ENCODE measurements at regions not wholly inside any gene's neighbourhood (a gene's known extent, or its start where the extent isn't known, plus 50 kb on each side); places are given as distances from the start of the nearest gene placed in this dataset.

DNA sequence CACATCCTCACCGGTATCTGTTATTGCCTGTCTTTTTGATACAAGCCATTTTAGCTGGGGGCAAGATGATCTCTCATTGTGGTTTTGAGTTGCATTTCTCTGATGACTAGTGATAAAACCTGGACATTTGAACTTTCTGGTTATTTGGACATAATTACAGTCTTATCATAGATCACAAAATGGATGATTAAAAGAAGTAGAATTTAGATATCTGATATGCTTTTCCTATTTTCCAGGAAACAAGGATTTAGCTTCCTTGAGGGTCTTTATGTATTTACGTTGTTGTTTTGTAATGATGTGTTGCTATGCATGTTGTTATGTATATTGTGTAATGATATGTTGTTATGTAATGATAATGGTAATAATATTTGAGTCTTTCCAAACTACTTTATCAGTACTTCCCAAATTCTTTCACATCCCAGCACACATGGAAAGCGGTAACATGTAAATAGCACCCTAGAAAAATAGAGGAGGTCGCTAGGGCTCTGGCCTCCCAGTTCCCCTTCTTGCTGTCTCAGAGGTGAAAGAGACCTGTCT is 53.8 kb downstream of the GJD2 start:
- H3K36me3 Mint-ChIP-seq (ENCODE audit: low read depth), result no peaks in the 10 kb centered on the region
- H3K27me3 Mint-ChIP-seq, result peaks cover 35% of the 10 kb centered on the region
- no peak overlapping the region for H3K27ac Mint-ChIP-seq
- ChIA-PET CTCF (no interaction called here), POLR2A (no interaction called here)
- H3K4me1 Mint-ChIP-seq, result no peaks in the 10 kb centered on the region
- DNase-seq, result no peak
- H3K4me3 Mint-ChIP-seq, result no peak overlapping the region
- no peaks in the 10 kb centered on the region for H3K9me3 Mint-ChIP-seq

DNA sequence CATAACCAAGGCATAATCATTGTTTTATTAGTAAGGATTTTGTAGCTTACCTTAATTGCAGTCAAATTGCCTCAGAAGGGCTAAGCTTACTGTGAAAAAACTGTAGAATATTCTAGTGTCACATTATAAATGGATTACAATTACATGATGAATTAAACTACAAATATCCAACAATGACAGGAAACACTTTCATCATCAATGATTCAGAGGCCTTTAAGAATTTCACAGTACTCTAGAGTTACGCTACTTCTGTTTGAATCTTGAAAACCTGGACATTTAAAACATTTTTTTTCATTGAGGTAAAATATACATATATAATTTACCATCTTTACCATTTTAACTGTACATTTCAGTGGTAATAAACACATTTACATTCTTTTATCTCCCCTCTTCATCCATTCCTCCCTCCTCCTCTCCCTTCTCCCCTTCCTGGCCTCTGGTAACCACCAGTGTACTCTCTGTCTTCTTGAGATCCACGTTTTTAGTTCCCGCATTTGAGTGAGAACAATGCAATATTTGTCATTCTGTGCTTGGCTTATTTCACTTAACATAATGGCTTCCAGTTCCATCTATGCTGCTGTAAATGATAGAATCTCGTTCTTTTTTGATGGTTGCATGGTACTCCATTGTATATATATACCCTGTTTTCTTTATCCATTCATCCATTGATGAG is 54.7 kb downstream of the GJD2 start:
- POLR2A ChIA-PET, result no interaction called here
- Mint-ChIP-seq H3K27ac (no peak overlapping the region), H3K27me3 (peaks cover 29% of the 10 kb centered on the region), H3K4me1 (no peaks in the 10 kb centered on the region), H3K9me3 (no peaks in the 10 kb centered on the region), H3K36me3 (ENCODE audit: low read depth) (no peaks in the 10 kb centered on the region), H3K4me3 (no peak overlapping the region)
- no peak for DNase-seq
- CTCF ChIA-PET, result interaction anchor here (1.2 kb wide), 1 partner anchor 8 kb away, joined by 3 read pairs; no protein-coding TSS in a partner anchor

- ChIA-PET CTCF (no interaction called here), POLR2A (no interaction called here)
- H3K4me1 Mint-ChIP-seq, result no peaks in the 10 kb centered on the region
- DNase-seq, result no peak
- H3K4me3 Mint-ChIP-seq, result no peak overlapping the region
- H3K27me3 Mint-ChIP-seq, result peaks cover 17% of the 10 kb centered on the region
- no peaks in the 10 kb centered on the region for H3K9me3 Mint-ChIP-seq
- H3K27ac Mint-ChIP-seq, result no peak overlapping the region
- no peaks in the 10 kb centered on the region for H3K36me3 Mint-ChIP-seq (ENCODE audit: low read depth)
Observed at GRCh38 chr15:34696506-34696905, 58.3 kb downstream of the GJD2 start.

- Mint-ChIP-seq H3K4me1 (no peaks in the 10 kb centered on the region), H3K9me3 (no peaks in the 10 kb centered on the region), H3K36me3 (ENCODE audit: low read depth) (no peaks in the 10 kb centered on the region), H3K4me3 (no peak overlapping the region), H3K27ac (no peak overlapping the region), H3K27me3 (peaks cover 16% of the 10 kb centered on the region)
- CTCF ChIA-PET, result no interaction called here
- POLR2A ChIA-PET, result no interaction called here
- DNase-seq, result no peak
Observed at GRCh38 chr15:34693053-34693744, 61.6 kb downstream of the GJD2 start.

GRCh38 chr15:34691034-34691433 is 63.8 kb downstream of the GJD2 start:
- CTCF ChIA-PET, result no interaction called here
- no peaks in the 10 kb centered on the region for H3K4me1 Mint-ChIP-seq
- DNase-seq, result no peak
- POLR2A ChIA-PET, result no interaction called here
- H3K9me3 Mint-ChIP-seq, result no peaks in the 10 kb centered on the region
- H3K27me3 Mint-ChIP-seq, result peaks cover 20% of the 10 kb centered on the region
- H3K36me3 Mint-ChIP-seq (ENCODE audit: low read depth), result no peaks in the 10 kb centered on the region
- H3K27ac Mint-ChIP-seq, result no peak overlapping the region
- H3K4me3 Mint-ChIP-seq, result no peak overlapping the region

DNA sequence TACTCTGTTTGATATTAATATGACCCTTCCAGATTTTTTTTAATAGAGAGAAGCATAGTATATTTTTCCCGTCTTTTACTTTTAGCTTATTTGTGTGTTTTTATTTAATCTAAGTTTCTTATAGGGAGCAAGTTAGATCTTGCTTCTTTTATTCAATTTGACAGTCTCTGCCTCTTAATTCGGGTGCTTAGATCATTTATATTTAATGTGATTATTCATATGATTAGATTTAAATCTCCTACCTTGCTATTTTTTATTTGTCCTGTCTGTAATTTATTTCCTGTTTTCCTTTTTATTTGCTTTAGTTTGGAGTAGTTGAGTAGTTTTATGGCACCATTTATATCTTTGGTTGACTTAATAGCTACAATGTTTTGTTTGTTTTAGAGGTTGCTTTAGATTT is 66.1 kb downstream of the GJD2 start:
- H3K9me3 Mint-ChIP-seq, result no peaks in the 10 kb centered on the region
- DNase-seq, result no peak
- no peak overlapping the region for H3K27ac Mint-ChIP-seq
- H3K36me3 Mint-ChIP-seq (ENCODE audit: low read depth), result no peaks in the 10 kb centered on the region
- CTCF ChIA-PET, result no interaction called here
- POLR2A ChIA-PET, result no interaction called here
- H3K4me1 Mint-ChIP-seq, result no peaks in the 10 kb centered on the region
- peaks cover 20% of the 10 kb centered on the region for H3K27me3 Mint-ChIP-seq
- H3K4me3 Mint-ChIP-seq, result no peak overlapping the region

DNA sequence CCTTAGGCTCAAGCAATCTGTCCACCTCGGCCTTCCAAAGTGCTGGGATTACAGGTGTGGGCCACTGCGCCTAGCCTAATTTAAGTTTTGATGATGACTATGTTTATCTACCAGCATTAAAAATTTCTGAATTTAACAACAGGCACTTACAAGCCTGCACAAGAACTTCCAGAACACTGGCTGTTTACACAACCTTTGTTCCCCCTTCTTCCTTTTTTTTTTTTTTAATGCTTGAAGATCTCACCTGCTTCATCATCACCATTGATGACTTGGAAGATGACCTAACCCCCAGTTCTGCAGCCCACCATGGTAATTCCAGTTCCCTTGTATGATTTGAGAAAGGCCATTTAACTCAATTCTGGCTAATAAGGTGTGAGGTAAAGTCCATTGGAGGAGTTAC is 70.4 kb downstream of the GJD2 start:
- H3K36me3 Mint-ChIP-seq (ENCODE audit: low read depth), result no peaks in the 10 kb centered on the region
- CTCF ChIA-PET, result no interaction called here
- H3K4me1 Mint-ChIP-seq, result no peaks in the 10 kb centered on the region
- POLR2A ChIA-PET, result no interaction called here
- no peak overlapping the region for H3K27ac Mint-ChIP-seq
- no peak overlapping the region for H3K4me3 Mint-ChIP-seq
- no peaks in the 10 kb centered on the region for H3K9me3 Mint-ChIP-seq
- no peak for DNase-seq
- peaks cover 31% of the 10 kb centered on the region for H3K27me3 Mint-ChIP-seq

- no peak overlapping the region for H3K27ac Mint-ChIP-seq
Observed at GRCh38 chr15:34682674-34683073, 72.1 kb downstream of the GJD2 start.

DNA sequence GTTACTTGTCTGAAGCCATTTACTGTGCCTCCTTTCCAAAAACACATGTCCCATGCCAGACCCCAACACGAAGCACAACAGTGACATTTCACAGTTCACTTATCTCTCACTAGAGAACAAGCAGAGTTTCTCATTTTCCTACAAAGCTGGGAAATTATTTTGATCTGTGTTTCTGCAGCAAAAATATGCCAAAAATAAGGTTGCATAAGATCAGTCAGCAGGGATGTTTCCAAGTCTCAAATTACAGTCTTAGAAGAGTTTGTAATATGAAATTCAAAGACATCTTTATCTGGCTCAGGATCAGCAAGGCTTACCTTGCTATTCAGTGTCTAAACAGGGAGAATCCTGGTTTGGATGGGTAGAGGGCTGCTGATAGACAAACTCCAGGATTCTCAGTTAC is 75.5 kb downstream of the GJD2 start:
- Mint-ChIP-seq H3K4me3 (no peak overlapping the region), H3K4me1 (no peaks in the 10 kb centered on the region), H3K27ac (no peak overlapping the region), H3K27me3 (peaks cover 22% of the 10 kb centered on the region), H3K9me3 (no peaks in the 10 kb centered on the region), H3K36me3 (ENCODE audit: low read depth) (no peaks in the 10 kb centered on the region)
- ChIA-PET CTCF (no interaction called here), POLR2A (no interaction called here)
- DNase-seq, result no peak

More at GRCh38 chr15:34682674-34683073, 72.1 kb downstream of the GJD2 start:
- DNase-seq, result no peak
- Mint-ChIP-seq H3K9me3 (no peaks in the 10 kb centered on the region), H3K36me3 (ENCODE audit: low read depth) (no peaks in the 10 kb centered on the region), H3K27me3 (peaks cover 31% of the 10 kb centered on the region), H3K4me3 (no peak overlapping the region), H3K4me1 (no peaks in the 10 kb centered on the region)
- ChIA-PET POLR2A (no interaction called here), CTCF (no interaction called here)

DNA sequence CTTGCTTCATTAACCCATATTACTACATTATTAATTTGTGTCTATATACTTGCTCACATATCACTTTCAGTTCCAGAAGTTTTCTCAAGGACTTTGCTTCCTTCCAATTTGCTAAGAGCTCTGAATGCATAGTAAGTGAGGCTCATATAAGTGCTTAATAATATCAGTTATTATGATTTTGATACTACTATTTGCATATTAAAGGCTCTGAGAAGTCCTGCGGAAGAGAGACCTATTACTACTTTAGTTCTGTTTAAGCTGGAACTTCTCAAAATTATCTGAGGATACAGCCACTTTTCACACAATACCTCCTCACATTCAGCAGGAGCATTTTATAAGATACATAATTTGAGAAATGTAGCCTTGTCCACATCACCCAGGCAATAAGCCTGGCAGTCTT is 81.6 kb downstream of the GJD2 start:
- Mint-ChIP-seq H3K27me3 (peaks cover 38% of the 10 kb centered on the region), H3K4me3 (no peak overlapping the region), H3K4me1 (no peaks in the 10 kb centered on the region), H3K36me3 (ENCODE audit: low read depth) (no peaks in the 10 kb centered on the region), H3K27ac (no peak overlapping the region), H3K9me3 (no peaks in the 10 kb centered on the region)
- ChIA-PET CTCF (no interaction called here), POLR2A (no interaction called here)
- DNase-seq, result no peak

DNA sequence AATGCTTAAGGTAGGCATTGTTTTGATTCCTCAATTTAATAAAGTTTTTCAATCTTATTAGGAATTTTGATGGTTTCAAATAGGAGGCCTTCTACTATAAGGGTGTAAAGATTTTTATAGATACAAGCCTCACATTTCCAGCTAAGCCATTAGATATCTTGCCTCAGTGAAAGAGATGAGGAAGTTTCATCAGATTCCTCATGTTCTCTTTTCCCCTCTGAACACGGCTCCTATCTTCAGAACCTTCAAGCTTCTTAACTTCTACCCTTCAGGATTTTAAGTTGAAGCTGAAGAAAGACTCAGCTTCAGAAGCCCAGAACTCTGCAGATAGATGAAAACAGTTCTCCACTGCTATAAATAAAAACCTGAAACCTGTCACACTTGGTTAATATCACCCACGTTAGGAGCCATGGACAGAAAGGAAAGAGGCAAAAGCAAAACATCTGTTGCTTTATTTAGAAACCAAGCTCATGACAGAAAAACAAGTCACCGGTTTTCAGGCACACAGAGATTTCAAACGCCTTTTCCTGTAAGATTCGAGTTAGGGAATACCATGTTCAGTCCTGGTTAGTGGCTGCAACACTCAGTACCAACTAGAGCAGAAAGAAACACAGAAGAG is 82.2 kb upstream of the GOLGA8B start:
- ChIA-PET CTCF (no interaction called here), POLR2A (no interaction called here)
- Mint-ChIP-seq H3K27me3 (peaks cover 57% of the 10 kb centered on the region), H3K4me1 (no peaks in the 10 kb centered on the region), H3K9me3 (no peaks in the 10 kb centered on the region), H3K4me3 (no peak overlapping the region), H3K36me3 (ENCODE audit: low read depth) (no peaks in the 10 kb centered on the region), H3K27ac (no peak overlapping the region)
- no peak for DNase-seq

DNA sequence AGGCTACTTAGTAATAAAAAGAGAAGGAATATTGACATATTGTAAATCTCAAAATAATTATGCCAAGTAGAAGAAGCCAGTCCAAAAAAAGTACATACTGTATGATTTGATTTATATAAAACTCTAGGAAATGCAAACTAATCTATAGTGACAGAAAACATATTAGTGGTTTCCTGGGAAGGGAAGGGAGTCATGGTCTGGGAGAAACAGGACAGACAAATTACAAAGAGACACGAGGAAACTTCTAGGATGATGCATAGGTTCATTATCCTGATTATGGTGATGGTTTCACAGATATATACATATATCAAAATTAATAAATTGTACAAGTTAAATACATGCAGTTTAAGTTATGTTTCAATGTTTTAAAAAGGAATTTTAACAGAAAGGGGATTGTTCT is 81.0 kb upstream of the GOLGA8B start:
- no peaks in the 10 kb centered on the region for H3K9me3 Mint-ChIP-seq
- H3K4me3 Mint-ChIP-seq, result no peak overlapping the region
- ChIA-PET POLR2A (no interaction called here), CTCF (no interaction called here)
- H3K4me1 Mint-ChIP-seq, result no peaks in the 10 kb centered on the region
- no peak overlapping the region for H3K27ac Mint-ChIP-seq
- no peak for DNase-seq
- H3K27me3 Mint-ChIP-seq, result peaks cover 60% of the 10 kb centered on the region
- no peaks in the 10 kb centered on the region for H3K36me3 Mint-ChIP-seq (ENCODE audit: low read depth)

- H3K4me3 Mint-ChIP-seq, result no peak overlapping the region
- no peak for DNase-seq
- H3K4me1 Mint-ChIP-seq, result no peaks in the 10 kb centered on the region
- no peaks in the 10 kb centered on the region for H3K9me3 Mint-ChIP-seq
- CTCF ChIA-PET, result no interaction called here
- no peaks in the 10 kb centered on the region for H3K36me3 Mint-ChIP-seq (ENCODE audit: low read depth)
- H3K27ac Mint-ChIP-seq, result no peak overlapping the region
- POLR2A ChIA-PET, result no interaction called here
- peaks cover 55% of the 10 kb centered on the region for H3K27me3 Mint-ChIP-seq
Observed at GRCh38 chr15:34663101-34663500, 79.7 kb upstream of the GOLGA8B start.

DNA sequence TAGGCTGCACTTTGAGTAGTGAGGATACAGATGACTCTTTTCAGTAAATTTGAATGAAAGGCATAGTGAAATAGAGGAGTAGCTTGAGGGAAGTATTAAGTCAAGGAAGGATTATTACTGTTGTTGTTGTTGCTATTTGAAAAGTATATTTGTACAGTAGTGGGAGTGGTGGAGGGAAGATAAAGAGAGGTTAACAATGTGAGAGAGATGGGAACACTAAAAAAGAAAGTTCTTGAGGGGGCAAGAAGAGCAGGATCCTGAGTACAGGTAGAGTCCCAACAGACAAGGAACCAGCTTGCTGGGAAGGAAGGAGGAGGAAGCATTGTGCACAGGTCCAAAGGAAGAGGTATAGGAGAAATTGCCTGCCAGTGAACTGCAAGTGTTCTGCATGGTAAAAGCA is 75.6 kb upstream of the GOLGA8B start:
- DNase-seq, result no peak
- CTCF ChIA-PET, result interaction anchor here (1.2 kb wide), 1 partner anchor 17 kb away, joined by 3 read pairs; no protein-coding TSS in a partner anchor
- POLR2A ChIA-PET, result no interaction called here
- H3K9me3 Mint-ChIP-seq, result no peaks in the 10 kb centered on the region
- peaks cover 60% of the 10 kb centered on the region for H3K27me3 Mint-ChIP-seq
- no peak overlapping the region for H3K4me3 Mint-ChIP-seq
- no peak overlapping the region for H3K27ac Mint-ChIP-seq
- no peaks in the 10 kb centered on the region for H3K36me3 Mint-ChIP-seq (ENCODE audit: low read depth)
- no peaks in the 10 kb centered on the region for H3K4me1 Mint-ChIP-seq
